Caco-2 (cell line): ENCODE measurements at regions not wholly inside any gene's neighbourhood (a gene's known extent, or its start where the extent isn't known, plus 50 kb on each side); places are given as distances from the start of the nearest gene placed in this dataset.

ENCODE experiments used
- BruUV-seq: library from RNA; stranded (reverse); fragments of 400-500 nt; replicated peaks from 2 replicates; lab custom pipeline; 2021; lab: Mats Ljungman, UMichigan
- CTCF ChIA-PET: fragments of 300-600 bp; sonication (Branson Sonifier 250); formaldehyde crosslinking; loops from one replicate; lab custom pipeline; 2022; ENCODE audit warnings: antibody characterized with exemption; lab: Charles Lee
- POLR2A ChIA-PET: fragments of 300-600 bp; sonication (Branson Sonifier 250); formaldehyde crosslinking; loops from one replicate; lab custom pipeline; 2022; ENCODE audit warnings: antibody characterized with exemption; lab: Charles Lee
- DNase-seq, 2 experiments: peaks; one replicate each; pipeline versions ENCODE4 v3.0.0 to v3.0.0-alpha.2; 2020 to 2022
- H3K27me3 ChIP-seq: replicated peaks from 2 replicates; pipeline ENCODE4 v1.6.0; 2011; ENCODE audit warnings: low read length; ENCODE audit not compliant: control insufficient read depth, insufficient read depth
- H3K36me3 ChIP-seq: 2 replicates; pipeline ENCODE4 v1.5.1; 2011; ENCODE audit warnings: low read length; ENCODE audit not compliant: control insufficient read depth, insufficient read depth
- H3K4me1 ChIP-seq: fragments of 250-450 bp; sonication (Bioruptor Pico); 2 replicates; pipeline ENCODE4 v1.5.1; 2020; ENCODE audit warnings: mild to moderate bottlenecking
- H3K4me3 ChIP-seq: 2 replicates; pipeline ENCODE4 v1.5.1; 2011; ENCODE audit warnings: low read depth, mild to moderate bottlenecking, control low read depth, low read length
- H3K9me3 ChIP-seq: fragments of 250-450 bp; sonication (Bioruptor Pico); 2 replicates; pipeline ENCODE4 v1.5.1; 2020; ENCODE audit warnings: mild to moderate bottlenecking, moderate library complexity
- H3K27ac Mint-ChIP-seq: one replicate; pipeline ENCODE4 v1.8.0; 2022; ENCODE audit warnings: mixed read lengths; ENCODE audit not compliant: unreplicated experiment
- H3K27me3 Mint-ChIP-seq: one replicate; pipeline ENCODE4 v1.8.0; 2022; ENCODE audit warnings: mixed read lengths; ENCODE audit not compliant: insufficient read depth, unreplicated experiment
- H3K36me3 Mint-ChIP-seq: one replicate; pipeline ENCODE4 v1.8.0; 2022; ENCODE audit warnings: mild to moderate bottlenecking, mixed read lengths; ENCODE audit not compliant: insufficient read depth, unreplicated experiment
- H3K4me1 Mint-ChIP-seq: one replicate; pipeline ENCODE4 v1.8.0; 2022; ENCODE audit warnings: low read depth, mixed read lengths; ENCODE audit not compliant: unreplicated experiment
- H3K4me3 Mint-ChIP-seq: one replicate; pipeline ENCODE4 v1.8.0; 2022; ENCODE audit warnings: mild to moderate bottlenecking, moderate library complexity, mixed read lengths; ENCODE audit not compliant: unreplicated experiment
- H3K9me3 Mint-ChIP-seq: one replicate; pipeline ENCODE4 v1.8.0; 2022; ENCODE audit warnings: mixed read lengths; ENCODE audit not compliant: unreplicated experiment
- intact Hi-C: fragments of 100-400 bp; cut with micrococcal nuclease; formaldehyde crosslinking; loops from one replicate; pipeline ENCODE4 v1.10.0; 2022; ENCODE audit not compliant: unreplicated experiment
- TF ChIP-seq, protein P1 (sequence below), 2 experiments: fragments of 200-600 bp in 1 of 2; IDR thresholded peaks; 1 replicate in 1 of 2; 2 replicates in 1 of 2; pipeline versions ENCODE4 v1.5.1 to v1.8.0; 2011 to 2022; ENCODE audit warnings: antibody characterized with exemption in 1 of 2, control low read depth in 1 of 2, inconsistent platforms in 1 of 2, low read depth in 1 of 2, low read length in 1 of 2, mild to moderate bottlenecking in 1 of 2, moderate library complexity in 1 of 2; ENCODE audit not compliant: insufficient read depth in 1 of 2, severe bottlenecking in 1 of 2, unreplicated experiment in 1 of 2

DNA sequence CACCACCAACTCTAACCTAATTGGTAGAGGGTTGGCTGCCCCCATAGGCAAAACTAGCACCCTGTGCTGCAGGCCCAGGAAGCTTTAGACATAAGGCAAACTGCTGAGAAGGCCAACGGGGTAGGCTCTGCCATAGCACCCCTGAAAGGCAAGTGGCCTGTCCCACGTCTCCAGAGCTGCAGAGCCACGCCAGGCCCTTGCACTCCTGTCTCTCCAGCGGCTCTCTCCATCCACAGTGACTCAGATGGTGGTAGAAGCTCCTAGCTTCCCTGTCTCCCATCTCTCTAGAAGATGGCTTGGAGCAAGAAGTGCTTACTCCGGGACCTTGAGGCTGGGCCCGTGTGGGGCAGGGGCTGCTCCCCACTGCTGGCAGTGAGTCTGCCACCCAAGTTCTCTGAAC is 310.6 kb upstream of the ZMIZ1 start:
- Mint-ChIP-seq H3K27me3 (no peaks in the 10 kb centered on the region), H3K9me3 (no peaks in the 10 kb centered on the region), H3K36me3 (no peaks in the 10 kb centered on the region), H3K4me1 (peaks cover 13% of the 10 kb centered on the region), H3K4me3 (no peak overlapping the region), H3K27ac (no peak overlapping the region)
- no peak for DNase-seq
- CTCF ChIA-PET, result no interaction called here
- Histone ChIP-seq H3K36me3 (no peaks in the 10 kb centered on the region), H3K4me3 (no peak overlapping the region), H3K9me3 (no peaks in the 10 kb centered on the region), H3K4me1 (no peaks in the 10 kb centered on the region), H3K27me3 (no peaks in the 10 kb centered on the region)
- POLR2A ChIA-PET, result no interaction called here
- intact Hi-C loops, result no loop called here
- no TSS peak for BruUV-seq
- TF ChIP-seq, protein P1, sequence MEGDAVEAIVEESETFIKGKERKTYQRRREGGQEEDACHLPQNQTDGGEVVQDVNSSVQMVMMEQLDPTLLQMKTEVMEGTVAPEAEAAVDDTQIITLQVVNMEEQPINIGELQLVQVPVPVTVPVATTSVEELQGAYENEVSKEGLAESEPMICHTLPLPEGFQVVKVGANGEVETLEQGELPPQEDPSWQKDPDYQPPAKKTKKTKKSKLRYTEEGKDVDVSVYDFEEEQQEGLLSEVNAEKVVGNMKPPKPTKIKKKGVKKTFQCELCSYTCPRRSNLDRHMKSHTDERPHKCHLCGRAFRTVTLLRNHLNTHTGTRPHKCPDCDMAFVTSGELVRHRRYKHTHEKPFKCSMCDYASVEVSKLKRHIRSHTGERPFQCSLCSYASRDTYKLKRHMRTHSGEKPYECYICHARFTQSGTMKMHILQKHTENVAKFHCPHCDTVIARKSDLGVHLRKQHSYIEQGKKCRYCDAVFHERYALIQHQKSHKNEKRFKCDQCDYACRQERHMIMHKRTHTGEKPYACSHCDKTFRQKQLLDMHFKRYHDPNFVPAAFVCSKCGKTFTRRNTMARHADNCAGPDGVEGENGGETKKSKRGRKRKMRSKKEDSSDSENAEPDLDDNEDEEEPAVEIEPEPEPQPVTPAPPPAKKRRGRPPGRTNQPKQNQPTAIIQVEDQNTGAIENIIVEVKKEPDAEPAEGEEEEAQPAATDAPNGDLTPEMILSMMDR (IDR thresholded peaks at IDR 0.05; ENCODE audit: insufficient read depth in 1 of 2, low read depth in 1 of 2, low read length in 1 of 2, severe bottlenecking in 1 of 2, unreplicated experiment in 1 of 2), result no peak

DNA sequence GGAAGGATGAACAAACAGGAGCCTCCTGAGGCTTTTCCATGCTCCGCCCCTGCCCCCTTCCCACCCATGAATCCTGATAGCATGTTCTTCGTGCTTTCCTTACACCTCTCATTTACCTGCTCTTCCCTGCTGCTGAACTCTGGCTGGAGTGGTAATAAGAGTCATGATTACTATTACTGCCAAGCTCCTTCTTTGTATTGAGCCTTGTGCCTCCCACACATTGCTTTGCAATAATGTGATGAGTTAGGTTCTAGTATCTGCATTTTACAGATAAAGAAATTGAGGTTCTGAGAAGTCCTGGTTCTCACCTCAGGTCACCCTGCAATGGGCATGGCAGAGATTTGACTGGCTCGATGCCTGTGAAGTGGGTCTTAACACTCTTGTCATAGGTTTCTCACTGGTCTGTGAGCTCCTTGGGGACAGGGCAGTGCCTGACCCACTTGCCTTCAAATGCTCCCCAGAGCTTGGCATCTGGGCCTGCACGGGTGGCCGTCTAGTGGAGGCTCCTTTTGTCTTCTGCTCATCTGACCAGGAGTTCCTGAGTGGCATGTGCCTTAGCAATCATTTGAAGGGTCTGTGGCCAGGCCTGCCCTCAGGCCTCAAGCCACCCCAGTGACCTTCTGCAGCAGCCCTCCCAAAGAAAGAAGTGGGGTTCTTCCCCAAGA is 309.2 kb upstream of the ZMIZ1 start:
- Histone ChIP-seq H3K4me3 (no peak overlapping the region), H3K4me1 (no peaks in the 10 kb centered on the region), H3K27me3 (no peaks in the 10 kb centered on the region), H3K9me3 (no peaks in the 10 kb centered on the region), H3K36me3 (no peaks in the 10 kb centered on the region)
- POLR2A ChIA-PET, result no interaction called here
- CTCF ChIA-PET, result no interaction called here
- no peaks in the 10 kb centered on the region for H3K36me3 Mint-ChIP-seq
- no peak overlapping the region for H3K4me3 Mint-ChIP-seq
- no TSS peak for BruUV-seq
- DNase-seq, result no peak
- TF ChIP-seq, protein P1 (IDR thresholded peaks at IDR 0.05; ENCODE audit: insufficient read depth in 1 of 2, low read depth in 1 of 2, low read length in 1 of 2, severe bottlenecking in 1 of 2, unreplicated experiment in 1 of 2), result no peak
- no peak overlapping the region for H3K27ac Mint-ChIP-seq
- H3K4me1 Mint-ChIP-seq, result peaks cover 7% of the 10 kb centered on the region
- H3K27me3 Mint-ChIP-seq, result no peaks in the 10 kb centered on the region
- intact Hi-C loops, result no loop called here
- no peaks in the 10 kb centered on the region for H3K9me3 Mint-ChIP-seq

DNA sequence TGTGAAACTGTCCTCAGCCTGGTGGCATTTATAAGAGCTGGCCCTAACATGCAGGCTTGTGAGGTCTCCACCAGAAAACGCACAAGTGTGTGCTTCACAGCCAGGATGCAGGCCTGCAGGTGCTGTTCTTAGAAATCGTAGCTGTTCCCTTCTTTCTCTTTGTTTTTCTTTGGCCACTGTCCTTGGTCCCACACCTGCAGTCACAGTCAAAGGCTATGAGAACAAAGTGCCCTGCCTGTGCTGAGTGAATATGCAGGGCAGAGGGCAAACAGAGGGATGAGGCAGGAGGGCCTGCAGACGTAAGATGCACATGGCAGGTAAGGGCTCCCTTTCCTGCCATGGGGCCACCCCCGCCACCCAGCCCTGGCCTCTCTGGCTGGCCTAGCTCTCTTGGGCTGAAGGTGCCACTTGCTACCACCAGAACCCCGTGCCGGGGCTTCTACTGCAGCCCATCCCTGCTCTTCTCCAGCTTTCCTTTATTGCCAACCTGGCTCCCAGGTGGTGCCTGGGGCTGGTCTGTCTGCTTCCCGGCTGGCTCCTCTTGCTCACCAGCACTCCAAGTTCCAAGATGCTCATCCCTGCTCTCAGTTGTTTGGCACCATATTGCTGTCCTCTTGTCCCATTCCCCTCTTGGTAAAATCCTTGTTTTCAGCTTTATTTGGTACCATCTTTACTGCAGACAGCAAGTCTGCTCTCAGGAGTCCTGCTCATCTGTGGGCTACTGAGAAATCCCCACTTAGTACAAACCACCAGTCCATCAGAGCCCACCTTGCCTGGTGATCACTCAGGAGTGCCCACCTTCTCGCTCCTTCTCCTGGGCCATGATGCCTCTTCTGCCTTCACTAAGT is 308.1 kb upstream of the ZMIZ1 start:
- no TSS peak for BruUV-seq
- Histone ChIP-seq H3K27me3 (no peaks in the 10 kb centered on the region), H3K4me1 (no peaks in the 10 kb centered on the region), H3K9me3 (no peaks in the 10 kb centered on the region), H3K36me3 (no peaks in the 10 kb centered on the region), H3K4me3 (no peak overlapping the region)
- no peak overlapping the region for H3K27ac Mint-ChIP-seq
- no peaks in the 10 kb centered on the region for H3K27me3 Mint-ChIP-seq
- TF ChIP-seq, protein P1 (IDR thresholded peaks at IDR 0.05; ENCODE audit: insufficient read depth in 1 of 2, low read depth in 1 of 2, low read length in 1 of 2, severe bottlenecking in 1 of 2, unreplicated experiment in 1 of 2), result no peak
- intact Hi-C loops, result no loop called here
- CTCF ChIA-PET, result no interaction called here
- H3K9me3 Mint-ChIP-seq, result no peaks in the 10 kb centered on the region
- POLR2A ChIA-PET, result no interaction called here
- peaks cover 7% of the 10 kb centered on the region for H3K4me1 Mint-ChIP-seq
- H3K36me3 Mint-ChIP-seq, result no peaks in the 10 kb centered on the region
- DNase-seq, result no peak
- no peak overlapping the region for H3K4me3 Mint-ChIP-seq
